H1 (cell line): ENCODE measurements at regions not wholly inside any gene's neighbourhood (a gene's known extent, or its start where the extent isn't known, plus 50 kb on each side); places are given as distances from the start of the nearest gene placed in this dataset.

Experiments
- CTCF ChIA-PET: fragments of 300-600 bp; sonication (Branson Sonifier 250); formaldehyde crosslinking; loops from one replicate; lab custom pipeline; 2021; ENCODE audit not compliant: partially characterized antibody; lab: Charles Lee
- POLR2A ChIA-PET: fragments of 300-600 bp; sonication (Branson Sonifier 250); formaldehyde crosslinking; loops from one replicate; lab custom pipeline; 2021; ENCODE audit warnings: inconsistent platforms; ENCODE audit not compliant: partially characterized antibody; lab: Charles Lee
- DNase-seq, 2 experiments: peaks; one replicate each; pipeline versions ENCODE4 v3.0.0 to v3.0.0-alpha.2; 2010 to 2022; ENCODE audit warnings: low spot score in 2 of 2, low read depth in 1 of 2, mixed read lengths in 1 of 2
- FAIRE-seq: peaks from 2 replicates; lab custom pipeline; 2011; peaks lifted over from hg19 to GRCh38; lab: Jason Lieb, UNC
- H2AFZ ChIP-seq: 2 replicates; pipeline ENCODE4 v1.8.1; 2012; ENCODE audit warnings: low read length, inconsistent platforms
- H2AK5ac ChIP-seq: 2 replicates; pipeline ENCODE4 v1.6.1; 2013; ENCODE audit warnings: low read depth, low read length
- H2BK120ac ChIP-seq: replicated peaks from 2 replicates; pipeline ENCODE3; 2013; ENCODE audit warnings: low read depth, low read length, inconsistent platforms
- H2BK12ac ChIP-seq: 2 replicates; pipeline ENCODE4 v1.6.1; 2013; ENCODE audit warnings: low read depth, low read length
- H2BK15ac ChIP-seq: 2 replicates; pipeline ENCODE4 v1.6.1; 2013; ENCODE audit warnings: low read length
- H2BK20ac ChIP-seq: 2 replicates; pipeline ENCODE4 v1.6.1; 2013; ENCODE audit warnings: low read length
- H2BK5ac ChIP-seq: 2 replicates; pipeline ENCODE4 v1.6.1; 2013; ENCODE audit warnings: low read depth, low read length
- H3K14ac ChIP-seq: 2 replicates; pipeline ENCODE4 v1.6.1; 2013; ENCODE audit warnings: inconsistent platforms; ENCODE audit not compliant: insufficient read length
- H3K18ac ChIP-seq: 2 replicates; pipeline ENCODE4 v1.6.1; 2013; ENCODE audit warnings: low read length; ENCODE audit errors: extremely low read depth
- H3K23ac ChIP-seq: 2 replicates; pipeline ENCODE4 v1.6.1; 2013; ENCODE audit warnings: inconsistent platforms; ENCODE audit not compliant: insufficient read length
- H3K23me2 ChIP-seq: 2 replicates; pipeline ENCODE4 v1.6.1; 2013; ENCODE audit warnings: low read depth, low read length
- H3K27ac ChIP-seq: 2 replicates; pipeline ENCODE4 v1.6.1; 2011; ENCODE audit warnings: low read depth, low read length, inconsistent platforms
- H3K27me3 ChIP-seq, 4 experiments: replicated peaks in 1 of 4; 1 replicate in 1 of 4; 2 replicates in 3 of 4; pipeline versions ENCODE4 v1.6.1 to v1.8.1; 2011 to 2013; ENCODE audit warnings: low read length in 3 of 4, mild to moderate bottlenecking in 3 of 4, inconsistent platforms in 2 of 4, mixed read lengths in 2 of 4, moderate library complexity in 1 of 4; ENCODE audit not compliant: control insufficient read depth in 3 of 4, insufficient read depth in 3 of 4; ENCODE audit errors: extremely low read depth in 1 of 4
- H3K36me3 ChIP-seq, 4 experiments: 2 replicates each; pipeline versions ENCODE4 v1.6.1 to v1.8.1; 2011 to 2013; ENCODE audit warnings: mild to moderate bottlenecking in 4 of 4, low read length in 3 of 4, moderate library complexity in 2 of 4, control low read depth in 1 of 4, inconsistent platforms in 1 of 4; ENCODE audit not compliant: insufficient read depth in 4 of 4, control insufficient read depth in 2 of 4
- H3K4ac ChIP-seq: replicated peaks from 2 replicates; pipeline ENCODE3; 2013; ENCODE audit warnings: low read length, low read depth, mixed read lengths, inconsistent platforms; ENCODE audit not compliant: insufficient read length
- H3K4me1 ChIP-seq, 4 experiments: replicated peaks in 1 of 4; 1 replicate in 1 of 4; 2 replicates in 3 of 4; pipeline versions ENCODE4 v1.6.1 to v1.8.1; 2011 to 2013; ENCODE audit warnings: low read length in 3 of 4, inconsistent platforms in 2 of 4, mixed read lengths in 1 of 4; ENCODE audit not compliant: insufficient read depth in 4 of 4, control insufficient read depth in 3 of 4
- H3K4me2 ChIP-seq, 2 experiments: 2 replicates each; pipeline versions ENCODE4 v1.6.1 to v1.8.1; 2011 to 2013; ENCODE audit warnings: low read depth in 2 of 2, low read length in 2 of 2, control low read depth in 1 of 2, inconsistent platforms in 1 of 2, mild to moderate bottlenecking in 1 of 2; ENCODE audit not compliant: insufficient read depth in 1 of 2
- H3K4me3 ChIP-seq, 4 experiments: fragments of 200-600, 300-600 bp in 1 of 4; sonication (generic), shearing (Covaris generic), sonication (Bioruptor Twin) in 1 of 4; 2 replicates each; pipeline versions ENCODE4 v1.5.1 to v1.8.1; 2011 to 2016; ENCODE audit warnings: low read length in 4 of 4, low read depth in 3 of 4, control low read depth in 2 of 4, inconsistent platforms in 2 of 4, mild to moderate bottlenecking in 2 of 4, mixed read lengths in 1 of 4, moderate library complexity in 1 of 4; ENCODE audit not compliant: insufficient read depth in 2 of 4; ENCODE audit errors: extremely low read depth in 1 of 4
- H3K56ac ChIP-seq: replicated peaks from 2 replicates; pipeline ENCODE3; 2013; ENCODE audit warnings: low read depth, mild to moderate bottlenecking, mixed read lengths, low read length, inconsistent platforms; ENCODE audit not compliant: insufficient read length
- H3K79me1 ChIP-seq: 2 replicates; pipeline ENCODE4 v1.6.1; 2013; ENCODE audit warnings: low read depth, low read length, control low read depth
- H3K79me2 ChIP-seq, 2 experiments: 2 replicates each; pipeline versions ENCODE4 v1.6.1 to v1.8.1; 2012 to 2013; ENCODE audit warnings: low read length in 2 of 2, mild to moderate bottlenecking in 2 of 2, inconsistent platforms in 1 of 2; ENCODE audit not compliant: insufficient read depth in 2 of 2, control insufficient read depth in 1 of 2
- H3K9ac ChIP-seq, 4 experiments: replicated peaks in 1 of 4; 1 replicate in 1 of 4; 2 replicates in 3 of 4; pipeline versions ENCODE4 v1.6.1 to v1.8.1; 2011 to 2013; ENCODE audit warnings: low read depth in 3 of 4, low read length in 3 of 4, control low read depth in 2 of 4, mild to moderate bottlenecking in 2 of 4, moderate library complexity in 2 of 4, inconsistent platforms in 1 of 4; ENCODE audit errors: extremely low read depth in 1 of 4
- H3K9me3 ChIP-seq, 2 experiments: 2 replicates each; pipeline versions ENCODE4 v1.6.1 to v1.8.1; 2012 to 2013; ENCODE audit warnings: mild to moderate bottlenecking in 2 of 2, moderate library complexity in 2 of 2, control low read depth in 1 of 2, inconsistent platforms in 1 of 2, low read depth in 1 of 2, low read length in 1 of 2, mixed read lengths in 1 of 2; ENCODE audit not compliant: insufficient read depth in 2 of 2
- H4K20me1 ChIP-seq, 2 experiments: replicated peaks in 1 of 2; 2 replicates each; pipeline versions ENCODE3 to v1.8.1; 2011 to 2013; ENCODE audit warnings: inconsistent platforms in 2 of 2, low read length in 2 of 2, mild to moderate bottlenecking in 1 of 2; ENCODE audit not compliant: insufficient read depth in 2 of 2, control insufficient read depth in 1 of 2
- H4K5ac ChIP-seq: 2 replicates; pipeline ENCODE4 v1.6.1; 2013; ENCODE audit warnings: low read length, low read depth, mixed read lengths, inconsistent platforms; ENCODE audit not compliant: insufficient read length
- H4K8ac ChIP-seq: 2 replicates; pipeline ENCODE4 v1.8.0; 2013; ENCODE audit warnings: mild to moderate bottlenecking, moderate library complexity, low read length, inconsistent platforms; ENCODE audit not compliant: insufficient read depth; ENCODE audit errors: extremely low read depth
- H4K91ac ChIP-seq: replicated peaks from 2 replicates; pipeline ENCODE3; 2013; ENCODE audit warnings: low read length, mixed read lengths, inconsistent platforms; ENCODE audit not compliant: insufficient read length
- EZH2 ChIP-seq: fragments of 200-600 bp; sonication (generic); IDR thresholded peaks from 2 replicates; pipeline ENCODE4 v1.7.1; 2012; ENCODE audit warnings: low read depth, mild to moderate bottlenecking, moderate library complexity, low read length, inconsistent platforms; ENCODE audit not compliant: severe bottlenecking
- MAFK ChIP-seq: IDR thresholded peaks from 2 replicates; pipeline ENCODE4 v1.6.1; 2012; ENCODE audit warnings: low read depth, mild to moderate bottlenecking, improper control_type of control experiment, low read length
- NRF1 ChIP-seq: IDR thresholded peaks from 2 replicates; pipeline ENCODE4 v1.6.1; 2011; ENCODE audit warnings: mild to moderate bottlenecking, low read depth, low read length, improper control_type of control experiment
- YY1 ChIP-seq: IDR thresholded peaks from 2 replicates; pipeline ENCODE4 v1.6.1; 2011; ENCODE audit warnings: low read depth, mild to moderate bottlenecking, low read length
- WGBS, 2 experiments: shearing (Covaris generic) in 1 of 2; methylation state at CpG; one replicate each; pipeline versions ENCODE4 v1.1.6 to v1.1.7; 2013 to 2015; ENCODE audit warnings: low lambda C conversion rate in 2 of 2, mixed read lengths in 2 of 2, inconsistent platforms in 1 of 2, low coverage in 1 of 2, missing lambda C conversion rate in 1 of 2; ENCODE audit not compliant: insufficient replicate concordance in 2 of 2, insufficient coverage in 1 of 2, insufficient read length in 1 of 2; ENCODE audit errors: extremely low coverage in 1 of 2, missing lambda C conversion rate in 1 of 2; 5-methylcytosine and 5-hydroxymethylcytosine counted together

- CTCF ChIA-PET, result no interaction called here
- FAIRE-seq, result no peak
- TF ChIP-seq NRF1 (no peak), EZH2 (no peak), MAFK (0 out of 2 replicates have a peak, but pooled peaks have one; percentile 3), YY1 (no peak)
Measured at GRCh38 chrX:7240929-7241328, 93.0 kb upstream of the PUDP start.

More at GRCh38 chrX:7240929-7241328, 93.0 kb upstream of the PUDP start:
- H3K27ac ChIP-seq, result no peak overlapping the region
- no peak overlapping the region for H2AK5ac ChIP-seq
- no peaks in the 10 kb centered on the region for H3K79me2 ChIP-seq
- no peak overlapping the region for H3K4me2 ChIP-seq
- POLR2A ChIA-PET, result no interaction called here
- no peaks in the 10 kb centered on the region for H4K20me1 ChIP-seq
- no peak overlapping the region for H4K8ac ChIP-seq
- no peak overlapping the region for H3K9ac ChIP-seq
- H3K27me3 ChIP-seq, result no peaks in the 10 kb centered on the region
- H2BK20ac ChIP-seq, result no peak overlapping the region
- H2BK12ac ChIP-seq, result no peak overlapping the region
- no peaks in the 10 kb centered on the region for H3K9me3 ChIP-seq
- no peak overlapping the region for H2BK15ac ChIP-seq
- no peak overlapping the region for H2BK5ac ChIP-seq
- DNase-seq, result no peak
- no peak overlapping the region for H3K56ac ChIP-seq
- H3K14ac ChIP-seq, result no peak overlapping the region
- no peaks in the 10 kb centered on the region for H3K79me1 ChIP-seq
- no peak overlapping the region for H3K23ac ChIP-seq
- H3K4me3 ChIP-seq, result no peak overlapping the region
- H4K91ac ChIP-seq, result no peak overlapping the region
- H2BK120ac ChIP-seq, result no peak overlapping the region
- no peaks in the 10 kb centered on the region for H3K36me3 ChIP-seq
- no peak overlapping the region for H3K4ac ChIP-seq
- 90% methylated on average over 2 of the region's 2 CpGs; no CpG with 5 or more reads in 1 of the 2 experiments for WGBS, 2 experiments
- no peak overlapping the region for H3K18ac ChIP-seq
- no peaks in the 10 kb centered on the region for H3K23me2 ChIP-seq
- no peaks in the 10 kb centered on the region for H3K4me1 ChIP-seq
- no peak overlapping the region for H4K5ac ChIP-seq
- H2AFZ ChIP-seq, result no peak overlapping the region
